Activated T-helper 17 cell treated with anti-CD3 and anti-CD28 coated beads, Interleukin-2, amount 50 U/mL, for 72 hours (primary cell): ENCODE measurements at regions not wholly inside any gene's neighbourhood (a gene's known extent, or its start where the extent isn't known, plus 50 kb on each side); places are given as distances from the start of the nearest gene placed in this dataset.

Source experiments
- ATAC-seq: fragments of 150-1000 bp; cut with Tn5 transposase; replicated peaks from 2 replicates; pipeline ENCODE4 v1.10.0; 2021; ENCODE audit warnings: mild to moderate bottlenecking, moderate library complexity
- H3K27ac Mint-ChIP-seq: one replicate; pipeline ENCODE4 v1.8.0; 2022; ENCODE audit warnings: mixed read lengths
- H3K27me3 Mint-ChIP-seq: one replicate; pipeline ENCODE4 v1.8.0; 2022; ENCODE audit warnings: mixed read lengths
- H3K36me3 Mint-ChIP-seq: one replicate; pipeline ENCODE4 v1.8.0; 2022; ENCODE audit warnings: low read depth, mild to moderate bottlenecking, mixed read lengths
- H3K4me1 Mint-ChIP-seq: one replicate; pipeline ENCODE4 v1.8.0; 2022; ENCODE audit warnings: mixed read lengths
- H3K4me3 Mint-ChIP-seq: one replicate; pipeline ENCODE4 v1.8.0; 2022; ENCODE audit warnings: mild to moderate bottlenecking, mixed read lengths
- H3K9me3 Mint-ChIP-seq: one replicate; pipeline ENCODE4 v1.8.0; 2022; ENCODE audit warnings: mixed read lengths

DNA sequence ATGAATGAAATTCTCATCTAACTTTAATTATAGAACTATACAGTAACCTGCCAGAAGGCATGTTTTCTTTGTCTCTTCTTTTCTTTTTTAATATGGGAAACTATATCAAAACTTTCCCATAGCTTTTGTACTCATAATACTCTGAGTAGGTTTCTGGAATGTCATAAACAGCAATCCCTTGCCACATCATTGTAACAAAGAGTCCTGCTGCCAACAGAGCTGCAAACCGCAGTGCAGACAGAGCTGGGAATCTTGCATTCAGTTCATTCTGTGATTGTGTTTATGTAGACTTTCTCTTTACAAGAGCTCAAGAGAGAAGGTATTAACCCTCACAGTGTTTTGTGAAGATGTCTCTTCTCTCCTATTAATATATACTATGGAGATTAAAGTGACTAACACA lies 304.4 kb upstream of the SLIT2 start:
- H3K4me3 Mint-ChIP-seq: no peak overlapping the region
- H3K27ac Mint-ChIP-seq: no peak overlapping the region
- no peaks in the 10 kb centered on the region for H3K4me1 Mint-ChIP-seq
- no peaks in the 10 kb centered on the region for H3K27me3 Mint-ChIP-seq
- H3K36me3 Mint-ChIP-seq: no peaks in the 10 kb centered on the region
- no peak for ATAC-seq
- peaks cover 11% of the 10 kb centered on the region for H3K9me3 Mint-ChIP-seq

DNA sequence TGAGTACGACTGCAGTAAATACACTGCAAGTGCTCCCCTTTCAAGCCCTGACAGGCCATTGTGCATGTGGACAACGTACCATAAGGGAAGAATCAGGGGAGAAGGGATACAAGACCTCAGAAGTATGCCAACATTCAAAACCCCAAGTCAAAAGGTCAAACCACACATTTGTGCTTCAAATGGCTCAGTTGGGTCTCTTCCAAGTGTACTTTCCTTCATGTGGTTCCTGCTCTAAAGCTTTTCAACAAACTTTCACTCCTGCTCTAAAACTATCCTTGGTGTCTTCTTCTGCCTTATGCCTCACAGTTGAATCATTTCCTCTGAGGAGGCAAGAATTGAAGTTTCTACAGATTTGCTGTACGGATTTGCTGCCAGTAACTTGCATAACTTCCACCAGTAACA lies 305.7 kb upstream of the SLIT2 start:
- ATAC-seq: no peak
- Mint-ChIP-seq H3K4me3 (no peak overlapping the region), H3K27me3 (no peaks in the 10 kb centered on the region), H3K36me3 (no peaks in the 10 kb centered on the region), H3K27ac (no peak overlapping the region), H3K4me1 (no peaks in the 10 kb centered on the region), H3K9me3 (peaks cover 10% of the 10 kb centered on the region)

DNA sequence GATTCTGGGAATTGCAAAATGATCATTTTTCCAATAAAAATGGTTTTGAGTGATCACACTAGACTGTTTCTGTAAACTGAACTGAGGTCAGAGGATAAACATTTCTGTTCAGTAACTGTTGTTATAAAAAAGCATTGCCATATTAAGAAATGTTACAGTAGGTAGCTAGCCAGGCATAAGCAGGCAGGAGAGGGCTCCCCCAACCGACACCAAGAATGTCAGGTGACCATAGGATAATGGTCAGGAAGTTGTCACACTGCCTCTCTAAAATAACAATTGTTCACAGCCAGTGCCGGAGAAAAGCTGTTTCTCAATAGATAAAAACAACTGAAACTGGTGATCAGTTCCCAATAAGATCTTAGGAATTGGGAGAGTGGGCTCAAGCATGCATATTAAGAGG lies 306.2 kb upstream of the SLIT2 start:
- Mint-ChIP-seq H3K4me1 (no peaks in the 10 kb centered on the region), H3K4me3 (no peak overlapping the region), H3K27ac (no peak overlapping the region), H3K36me3 (no peaks in the 10 kb centered on the region), H3K27me3 (no peaks in the 10 kb centered on the region), H3K9me3 (peaks cover 10% of the 10 kb centered on the region)
- no peak for ATAC-seq

DNA sequence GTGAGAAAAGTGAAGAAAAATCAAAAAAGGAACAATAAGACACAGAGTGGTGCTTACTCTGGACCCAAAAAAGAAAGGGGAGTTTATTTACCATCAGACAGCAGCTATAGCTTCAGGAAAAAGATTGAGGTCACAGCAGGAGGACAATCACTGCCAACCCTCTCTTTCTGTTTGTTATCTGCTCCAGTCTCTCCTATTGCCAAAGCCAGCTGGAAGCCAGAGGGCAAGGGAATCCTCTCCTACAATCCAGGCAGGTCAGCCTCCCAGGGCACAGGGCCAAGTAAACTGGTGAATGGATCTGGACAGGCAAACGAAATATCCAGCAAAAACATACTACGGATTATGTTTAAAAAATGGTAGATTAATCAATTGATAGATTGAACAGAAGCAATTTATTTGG lies 306.9 kb upstream of the SLIT2 start:
- H3K4me3 Mint-ChIP-seq: no peak overlapping the region
- no peaks in the 10 kb centered on the region for H3K27me3 Mint-ChIP-seq
- ATAC-seq: no peak
- no peaks in the 10 kb centered on the region for H3K36me3 Mint-ChIP-seq
- H3K27ac Mint-ChIP-seq: no peak overlapping the region
- H3K9me3 Mint-ChIP-seq: peaks cover 10% of the 10 kb centered on the region
- H3K4me1 Mint-ChIP-seq: no peaks in the 10 kb centered on the region

DNA sequence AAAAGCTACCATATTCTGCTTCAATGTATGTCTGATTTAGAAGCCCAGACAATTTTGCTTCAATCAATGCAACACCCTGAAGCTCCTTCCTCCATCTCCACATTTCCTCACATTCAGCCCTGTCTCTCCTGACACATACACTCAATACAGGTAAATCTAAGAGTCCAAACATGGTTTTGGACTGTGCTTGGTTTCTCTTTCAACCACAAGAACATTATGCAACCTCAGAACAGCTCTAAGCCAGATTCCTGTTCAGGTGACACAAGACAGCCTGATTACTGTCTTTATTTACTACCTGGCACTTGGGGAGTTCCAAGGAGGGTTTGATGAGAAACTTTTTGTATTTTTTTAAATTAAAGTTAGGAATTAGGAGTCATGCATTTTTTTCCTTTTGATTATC lies 307.5 kb upstream of the SLIT2 start:
- Mint-ChIP-seq H3K27ac (no peak overlapping the region), H3K4me3 (no peak overlapping the region), H3K9me3 (peaks cover 10% of the 10 kb centered on the region), H3K27me3 (no peaks in the 10 kb centered on the region), H3K36me3 (no peaks in the 10 kb centered on the region), H3K4me1 (no peaks in the 10 kb centered on the region)
- no peak for ATAC-seq

DNA sequence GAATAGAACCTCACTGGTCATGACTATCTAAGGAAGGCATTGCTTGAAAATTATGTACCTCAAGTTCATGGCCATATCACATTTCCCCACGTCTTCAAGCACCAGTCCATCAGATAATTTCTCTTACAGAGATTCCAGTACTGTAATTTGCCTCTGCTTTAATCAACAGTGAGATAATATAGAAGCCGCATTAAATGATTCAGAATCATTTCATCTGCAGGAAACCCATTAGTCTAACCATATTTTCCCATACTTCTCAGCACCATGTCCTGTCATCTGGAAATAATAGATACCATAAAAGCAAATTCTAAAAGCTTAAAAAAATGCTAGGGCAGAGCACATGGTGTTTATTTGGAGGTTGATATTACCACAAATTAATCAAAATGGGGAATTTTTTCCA lies 310.3 kb upstream of the SLIT2 start:
- Mint-ChIP-seq H3K36me3 (no peaks in the 10 kb centered on the region), H3K4me3 (no peak overlapping the region), H3K27me3 (no peaks in the 10 kb centered on the region), H3K27ac (no peak overlapping the region), H3K4me1 (no peaks in the 10 kb centered on the region), H3K9me3 (peaks cover 8% of the 10 kb centered on the region)
- no peak for ATAC-seq

DNA sequence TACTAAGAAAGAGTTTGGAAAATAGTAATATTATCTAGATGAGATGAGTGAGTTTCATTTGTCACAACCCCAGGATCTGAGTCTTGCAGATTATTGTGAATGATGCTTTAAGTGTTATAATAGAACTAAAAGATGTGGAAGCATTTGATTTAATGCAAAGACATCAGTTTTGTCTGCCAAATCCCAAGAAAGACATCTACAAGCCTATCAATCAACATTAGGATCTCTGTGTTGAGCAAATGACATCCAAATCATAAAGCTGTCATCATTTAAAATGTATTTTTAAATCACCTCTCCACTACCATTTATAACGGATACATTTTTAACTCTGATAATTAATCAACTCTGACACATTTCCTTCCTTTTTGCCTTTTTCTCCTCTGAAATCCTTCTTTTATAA lies 310.8 kb upstream of the SLIT2 start:
- Mint-ChIP-seq H3K4me3 (no peak overlapping the region), H3K27me3 (no peaks in the 10 kb centered on the region), H3K4me1 (no peaks in the 10 kb centered on the region), H3K9me3 (peaks cover 9% of the 10 kb centered on the region), H3K36me3 (no peaks in the 10 kb centered on the region), H3K27ac (no peak overlapping the region)
- ATAC-seq: no peak

DNA sequence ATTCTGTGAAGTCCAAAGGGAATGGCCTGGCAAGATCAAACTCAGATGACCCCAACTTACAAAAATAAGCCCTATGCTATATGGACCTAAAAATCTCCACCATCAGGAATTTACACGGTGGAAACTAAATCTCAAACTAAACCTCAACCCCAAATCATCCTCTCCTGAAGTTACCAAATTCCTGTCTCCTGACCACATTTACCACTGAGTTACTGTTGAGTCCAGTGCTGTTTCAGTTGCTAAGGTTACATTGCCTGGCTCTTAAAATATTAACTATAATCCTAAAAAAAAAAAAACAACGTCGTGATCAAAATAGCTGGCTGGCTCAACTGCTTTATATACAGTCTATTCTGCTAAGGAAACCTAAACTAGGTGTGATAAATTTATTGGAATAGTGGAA lies 315.2 kb upstream of the SLIT2 start:
- Mint-ChIP-seq H3K9me3 (peaks cover 13% of the 10 kb centered on the region), H3K27ac (no peak overlapping the region), H3K4me1 (no peaks in the 10 kb centered on the region), H3K36me3 (no peaks in the 10 kb centered on the region), H3K27me3 (no peaks in the 10 kb centered on the region), H3K4me3 (no peak overlapping the region)
- no peak for ATAC-seq

DNA sequence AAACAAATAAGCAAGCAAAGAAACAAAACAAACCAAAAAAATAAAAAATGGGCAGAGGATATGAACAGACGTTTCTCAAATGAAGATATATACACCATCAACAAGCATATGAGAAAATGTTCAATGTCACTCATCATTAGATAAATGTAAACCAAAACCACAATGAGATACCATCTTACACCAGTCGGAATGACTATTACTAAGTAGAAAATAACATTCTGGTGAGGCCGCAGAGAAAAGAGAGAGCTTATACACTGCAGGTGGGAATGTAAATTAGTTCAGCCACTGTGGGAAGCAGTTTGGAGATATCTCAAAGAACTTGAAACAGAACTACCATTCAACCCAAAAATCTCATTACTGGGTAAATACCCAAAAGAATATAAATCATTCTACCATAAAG lies 321.0 kb upstream of the SLIT2 start:
- Mint-ChIP-seq H3K4me1 (no peaks in the 10 kb centered on the region), H3K27me3 (no peaks in the 10 kb centered on the region), H3K9me3 (peaks cover 21% of the 10 kb centered on the region), H3K4me3 (no peak overlapping the region), H3K27ac (no peak overlapping the region), H3K36me3 (no peaks in the 10 kb centered on the region)
- ATAC-seq: no peak

DNA sequence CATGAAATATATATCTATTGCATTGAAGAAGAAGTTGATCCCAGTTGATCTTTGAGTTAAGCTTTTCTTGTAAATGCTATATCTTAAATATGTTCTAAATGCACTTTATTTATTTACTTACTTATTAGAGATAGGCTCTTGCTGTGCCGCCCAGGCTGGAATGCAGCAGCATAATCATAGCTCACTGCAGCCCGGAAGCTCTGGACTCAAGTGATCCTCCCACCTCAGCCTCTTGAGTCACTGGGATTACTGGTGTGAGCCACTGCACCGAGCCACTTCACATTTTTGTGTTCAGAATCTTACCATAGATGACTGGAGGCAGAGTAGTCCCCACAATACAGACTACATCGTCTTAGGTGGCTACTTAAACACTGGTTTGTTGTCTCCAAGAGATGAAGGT lies 324.3 kb upstream of the SLIT2 start:
- no peaks in the 10 kb centered on the region for H3K27me3 Mint-ChIP-seq
- peaks cover 21% of the 10 kb centered on the region for H3K9me3 Mint-ChIP-seq
- no peak for ATAC-seq
- no peak overlapping the region for H3K27ac Mint-ChIP-seq
- no peak overlapping the region for H3K4me3 Mint-ChIP-seq
- H3K36me3 Mint-ChIP-seq: no peaks in the 10 kb centered on the region
- no peaks in the 10 kb centered on the region for H3K4me1 Mint-ChIP-seq

DNA sequence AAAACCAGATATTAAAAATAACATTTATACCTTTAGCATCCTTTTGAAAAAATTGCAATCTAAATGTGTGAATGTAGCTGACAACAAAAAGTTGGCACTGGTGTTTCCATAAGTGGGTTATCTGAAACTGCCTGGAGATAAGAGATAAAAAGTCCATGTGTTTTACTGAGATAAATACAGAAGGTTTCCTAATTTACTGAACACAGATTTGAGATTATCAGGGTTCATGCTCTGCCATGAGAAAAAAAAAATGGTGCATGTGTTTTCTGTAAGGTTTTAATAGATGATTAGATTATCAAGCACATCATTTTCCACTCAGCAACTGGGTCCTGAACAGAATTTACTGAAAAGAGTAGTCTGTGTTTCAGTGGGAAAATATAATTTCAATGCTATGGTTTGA lies 326.2 kb upstream of the SLIT2 start:
- no peak overlapping the region for H3K4me3 Mint-ChIP-seq
- no peaks in the 10 kb centered on the region for H3K27me3 Mint-ChIP-seq
- no peak overlapping the region for H3K27ac Mint-ChIP-seq
- no peaks in the 10 kb centered on the region for H3K36me3 Mint-ChIP-seq
- H3K9me3 Mint-ChIP-seq: peaks cover 14% of the 10 kb centered on the region
- no peaks in the 10 kb centered on the region for H3K4me1 Mint-ChIP-seq
- no peak for ATAC-seq

DNA sequence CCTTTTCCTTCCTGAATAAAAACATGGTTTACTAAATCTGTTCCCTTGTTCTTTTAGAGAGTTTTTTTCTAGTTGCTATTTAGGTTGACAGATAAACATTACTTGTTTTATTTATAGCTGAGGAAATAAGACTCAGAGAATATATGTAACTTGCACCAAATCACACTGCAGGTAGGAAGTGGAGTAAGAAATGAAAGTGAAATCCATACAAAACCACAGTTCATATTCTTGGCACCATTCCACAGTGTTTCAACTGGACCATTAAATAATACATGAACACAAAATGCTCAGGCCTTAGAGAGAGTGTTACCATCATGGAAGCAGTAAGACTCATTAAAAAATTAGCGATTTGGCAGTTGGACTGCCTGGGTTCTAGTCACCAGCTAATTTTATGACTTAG lies 326.9 kb upstream of the SLIT2 start:
- Mint-ChIP-seq H3K36me3 (no peaks in the 10 kb centered on the region), H3K4me3 (no peak overlapping the region), H3K27ac (no peak overlapping the region), H3K4me1 (no peaks in the 10 kb centered on the region), H3K27me3 (no peaks in the 10 kb centered on the region), H3K9me3 (peaks cover 12% of the 10 kb centered on the region)
- ATAC-seq: no peak

DNA sequence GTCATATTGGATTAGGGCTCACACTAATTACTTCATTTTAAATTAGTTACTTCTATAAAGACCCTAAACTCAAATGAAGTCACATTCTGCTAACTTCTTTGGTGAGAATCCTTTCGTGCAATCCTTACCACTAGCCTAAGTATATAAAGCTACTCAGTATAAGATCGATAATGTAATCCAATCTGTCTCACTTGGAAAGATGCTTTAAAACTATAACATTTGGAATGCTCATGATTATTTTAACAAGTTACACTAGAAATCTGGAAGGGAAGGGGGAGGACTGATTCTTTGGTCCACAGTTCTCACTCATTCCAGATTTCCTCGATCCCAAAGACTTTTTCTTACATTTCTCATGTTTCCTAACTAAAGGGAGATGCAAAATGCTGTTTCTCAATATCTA lies 336.4 kb upstream of the SLIT2 start:
- no peak overlapping the region for H3K27ac Mint-ChIP-seq
- H3K36me3 Mint-ChIP-seq: no peaks in the 10 kb centered on the region
- no peak overlapping the region for H3K4me3 Mint-ChIP-seq
- no peak for ATAC-seq
- no peaks in the 10 kb centered on the region for H3K27me3 Mint-ChIP-seq
- H3K4me1 Mint-ChIP-seq: no peaks in the 10 kb centered on the region
- H3K9me3 Mint-ChIP-seq: peaks cover 18% of the 10 kb centered on the region

DNA sequence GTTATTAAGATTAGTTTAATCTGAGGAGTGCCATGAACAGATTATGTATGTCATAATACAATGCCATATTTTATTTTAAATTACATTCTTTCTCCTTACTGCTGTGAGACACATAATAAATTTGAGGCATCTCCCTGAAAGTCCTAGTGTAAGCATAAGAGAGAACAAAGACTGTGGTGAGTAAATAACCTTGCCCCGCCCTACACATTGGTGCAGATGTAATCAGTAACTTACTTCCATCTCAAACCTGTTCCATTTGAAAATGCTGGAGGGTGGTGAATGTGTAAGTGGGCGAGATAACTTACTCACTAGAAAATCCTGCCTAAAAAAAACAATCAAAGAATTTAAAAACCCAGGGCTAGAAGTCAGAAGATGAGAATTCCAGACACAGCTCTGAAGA lies 338.1 kb upstream of the SLIT2 start:
- no peaks in the 10 kb centered on the region for H3K4me1 Mint-ChIP-seq
- H3K27me3 Mint-ChIP-seq: no peaks in the 10 kb centered on the region
- no peak overlapping the region for H3K27ac Mint-ChIP-seq
- no peak for ATAC-seq
- no peaks in the 10 kb centered on the region for H3K36me3 Mint-ChIP-seq
- no peak overlapping the region for H3K4me3 Mint-ChIP-seq
- H3K9me3 Mint-ChIP-seq: peaks cover 17% of the 10 kb centered on the region

DNA sequence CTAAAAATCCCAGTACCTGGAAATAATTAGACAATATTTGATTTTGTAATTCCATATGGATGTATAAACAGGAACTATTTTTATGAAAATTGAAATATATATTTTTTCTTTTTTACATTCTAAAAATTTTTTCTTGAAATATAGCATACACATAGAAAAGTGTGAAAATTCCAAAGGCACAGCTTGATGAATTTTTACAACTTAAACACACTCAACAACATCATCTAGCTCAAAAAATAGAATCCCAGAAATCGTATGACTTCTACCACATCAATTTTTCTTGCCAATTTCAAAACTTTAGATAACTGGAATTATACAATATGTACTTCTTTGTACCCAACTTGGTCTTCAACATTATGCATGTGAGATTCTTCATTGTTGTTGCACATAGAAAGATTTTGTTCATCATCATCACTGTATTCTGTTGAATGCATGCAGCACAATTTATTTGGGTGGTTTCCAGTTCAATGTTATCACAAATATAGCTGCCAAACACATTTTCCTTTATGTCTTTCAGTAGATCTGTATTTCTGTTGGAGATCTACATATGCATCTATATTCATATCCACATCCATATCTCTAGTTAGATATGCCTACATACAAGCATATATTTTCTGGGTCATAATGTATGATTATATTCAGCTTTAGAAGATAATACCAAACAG lies 340.7 kb upstream of the SLIT2 start:
- H3K9me3 Mint-ChIP-seq: peaks cover 12% of the 10 kb centered on the region
- H3K4me3 Mint-ChIP-seq: no peak overlapping the region
- H3K27me3 Mint-ChIP-seq: no peaks in the 10 kb centered on the region
- no peaks in the 10 kb centered on the region for H3K4me1 Mint-ChIP-seq
- ATAC-seq: no peak
- no peaks in the 10 kb centered on the region for H3K36me3 Mint-ChIP-seq
- H3K27ac Mint-ChIP-seq: no peak overlapping the region

DNA sequence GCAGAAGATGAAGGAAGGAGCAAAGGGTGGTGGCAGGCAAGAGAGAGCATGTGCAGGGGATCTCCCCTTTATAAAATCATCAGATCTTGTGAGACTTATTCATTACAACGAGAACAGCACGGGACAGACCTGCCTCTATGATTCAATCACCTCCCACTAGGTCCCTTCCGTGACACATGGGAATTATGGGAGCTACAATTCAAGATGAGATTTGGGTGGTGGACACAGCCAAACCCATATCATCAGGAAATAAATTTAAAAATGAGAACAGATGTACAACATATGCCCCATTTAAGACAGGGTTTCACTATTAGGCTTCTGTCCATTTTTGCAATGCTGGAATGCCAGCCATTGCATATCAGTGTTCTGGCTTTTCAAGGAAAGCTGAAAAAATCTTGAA lies 346.7 kb upstream of the SLIT2 start:
- Mint-ChIP-seq H3K27me3 (no peaks in the 10 kb centered on the region), H3K4me3 (no peak overlapping the region)

More for the DNA sequence above, 346.7 kb upstream of the SLIT2 start:
- peaks cover 8% of the 10 kb centered on the region for H3K9me3 Mint-ChIP-seq
- ATAC-seq: no peak
- no peak overlapping the region for H3K27ac Mint-ChIP-seq
- H3K4me1 Mint-ChIP-seq: no peaks in the 10 kb centered on the region
- no peaks in the 10 kb centered on the region for H3K36me3 Mint-ChIP-seq
